BLaER1 treated with 17β-estradiol and CSF1 and Interleukin-3, amounts not matched to agents 10 nM and 100 nM (cell line): ENCODE measurements at regions not wholly inside any gene's neighbourhood (a gene's known extent, or its start where the extent isn't known, plus 50 kb on each side); places are given as distances from the start of the nearest gene placed in this dataset.

Experiments used
- H3K27ac ChIP-seq, 11 experiments: shearing (Covaris generic); formaldehyde crosslinking; 2 replicates each; pipeline ENCODE4 v1.8.1; 2022
- H3K27me3 ChIP-seq, 11 experiments: shearing (Covaris generic); formaldehyde crosslinking; 2 replicates each; pipeline ENCODE4 v1.8.1; 2022
- H3K36me3 ChIP-seq, 11 experiments: shearing (Covaris generic); formaldehyde crosslinking; 2 replicates each; pipeline ENCODE4 v1.8.1; 2022
- H3K4me1 ChIP-seq, 10 experiments: shearing (Covaris generic); formaldehyde crosslinking; 2 replicates each; pipeline ENCODE4 v1.8.1; 2022
- H3K4me2 ChIP-seq, 11 experiments: shearing (Covaris generic); formaldehyde crosslinking; 2 replicates each; pipeline ENCODE4 v1.8.1; 2022
- H3K4me3 ChIP-seq, 10 experiments: shearing (Covaris generic); formaldehyde crosslinking; 2 replicates each; pipeline ENCODE4 v1.8.1; 2022
- H3K9ac ChIP-seq, 11 experiments: shearing (Covaris generic); formaldehyde crosslinking; 2 replicates each; pipeline ENCODE4 v1.8.1; 2022
- H3K9me3 ChIP-seq, 11 experiments: shearing (Covaris generic); formaldehyde crosslinking; replicated peaks in 1 of 11; 2 replicates each; pipeline ENCODE4 v1.8.1; 2022
- H4K20me1 ChIP-seq, 11 experiments: shearing (Covaris generic); formaldehyde crosslinking; 2 replicates each; pipeline ENCODE4 v1.8.1; 2022
- Cebpa-rat ChIP-seq, 11 experiments: shearing (Covaris generic); IDR thresholded peaks; 2 replicates each; pipeline ENCODE4 v1.8.1; 2022

- Histone ChIP-seq H3K27ac (peak overlapping the region in 1 of 11 experiments; percentile 42; a peak in 1 of 22 replicates), H3K36me3 (no peaks in the 10 kb centered on the region), H3K9ac (peak overlapping the region in 1 of 11 experiments; percentile 35; a peak in 1 of 22 replicates), H3K4me3 (no peak overlapping the region), H3K4me2 (peak overlapping the region in 8 of 11 experiments; percentile 67 to 82 (median 74); a peak in 18 of 22 replicates), H3K27me3 (peaks cover 0 to 10% (median 0%) of the 10 kb centered on the region in 11 experiments; a peak in 2 of 22 replicates), H4K20me1 (peaks cover 0 to 21% (median 0%) of the 10 kb centered on the region in 11 experiments; a peak in 3 of 22 replicates), H3K4me1 (peaks cover 8 to 87% (median 78%) of the 10 kb centered on the region in 10 experiments), H3K9me3 (peaks cover 7 to 17% (median 11%) of the 10 kb centered on the region in 11 experiments; a peak in 20 of 22 replicates)
- no peak for TF ChIP-seq Cebpa-rat (IDR thresholded peaks at IDR 0.05)
Measured at GRCh38 chr16:55120826-55121225, 190.2 kb downstream of the IRX5 start.

DNA sequence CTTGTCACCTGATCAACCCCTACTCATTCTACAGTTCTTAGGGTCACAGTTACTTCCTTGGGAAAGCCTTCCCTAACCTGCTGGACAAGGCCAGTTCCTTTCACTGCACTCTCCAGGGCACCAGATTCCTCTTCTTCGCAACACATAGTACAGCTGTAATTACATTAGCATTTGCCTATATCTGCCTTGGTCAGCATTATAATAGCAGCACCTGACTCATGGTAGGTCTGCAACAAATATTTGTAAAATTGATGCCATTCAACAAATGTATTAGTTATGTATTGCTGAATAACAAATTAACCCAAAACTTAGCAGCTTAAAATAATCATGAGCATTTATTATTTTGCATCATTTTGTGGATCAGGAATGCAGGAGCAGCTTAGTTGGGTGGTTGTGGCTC is 193.0 kb downstream of the IRX5 start:
- H3K9ac ChIP-seq = no peak overlapping the region
- H3K36me3 ChIP-seq = no peaks in the 10 kb centered on the region
- H3K27me3 ChIP-seq = peaks cover 0 to 17% (median 0%) of the 10 kb centered on the region in 11 experiments; a peak in 3 of 22 replicates
- no peak overlapping the region for H3K27ac ChIP-seq
- H3K9me3 ChIP-seq = peaks cover 7 to 17% (median 11%) of the 10 kb centered on the region in 11 experiments; a peak in 20 of 22 replicates
- H3K4me1 ChIP-seq = peaks cover 7 to 77% (median 67%) of the 10 kb centered on the region in 10 experiments; a peak in 19 of 20 replicates
- TF ChIP-seq Cebpa-rat (IDR thresholded peaks at IDR 0.05) = no peak
- peak overlapping the region in 3 of 11 experiments; percentile 81 to 91 (median 91); a peak in 4 of 22 replicates for H3K4me2 ChIP-seq
- H4K20me1 ChIP-seq = peaks cover 0 to 23% (median 0%) of the 10 kb centered on the region in 11 experiments; a peak in 4 of 22 replicates
- H3K4me3 ChIP-seq = no peak overlapping the region

GRCh38 chr16:55125818-55126385 is 195.2 kb downstream of the IRX5 start:
- Histone ChIP-seq H3K9me3 (peaks cover 7 to 17% (median 11%) of the 10 kb centered on the region in 11 experiments; a peak in 20 of 22 replicates), H3K4me2 (peak overlapping the region; percentile 21 to 94 (median 81)), H3K36me3 (no peaks in the 10 kb centered on the region), H3K4me1 (peaks cover 1 to 54% (median 44%) of the 10 kb centered on the region in 10 experiments; a peak in 19 of 20 replicates), H3K9ac (no peak overlapping the region), H3K27me3 (peaks cover 0 to 19% (median 0%) of the 10 kb centered on the region in 11 experiments; a peak in 3 of 22 replicates), H3K4me3 (no peak overlapping the region), H4K20me1 (peaks cover 0 to 20% (median 0%) of the 10 kb centered on the region in 11 experiments; a peak in 3 of 22 replicates), H3K27ac (no peak overlapping the region)
- no peak for TF ChIP-seq Cebpa-rat (IDR thresholded peaks at IDR 0.05)

- no peak for TF ChIP-seq Cebpa-rat (IDR thresholded peaks at IDR 0.05)
- H3K9me3 ChIP-seq = peaks cover 7 to 17% (median 11%) of the 10 kb centered on the region in 11 experiments; a peak in 20 of 22 replicates
Measured at GRCh38 chr16:55126456-55126855, 195.8 kb downstream of the IRX5 start.

DNA sequence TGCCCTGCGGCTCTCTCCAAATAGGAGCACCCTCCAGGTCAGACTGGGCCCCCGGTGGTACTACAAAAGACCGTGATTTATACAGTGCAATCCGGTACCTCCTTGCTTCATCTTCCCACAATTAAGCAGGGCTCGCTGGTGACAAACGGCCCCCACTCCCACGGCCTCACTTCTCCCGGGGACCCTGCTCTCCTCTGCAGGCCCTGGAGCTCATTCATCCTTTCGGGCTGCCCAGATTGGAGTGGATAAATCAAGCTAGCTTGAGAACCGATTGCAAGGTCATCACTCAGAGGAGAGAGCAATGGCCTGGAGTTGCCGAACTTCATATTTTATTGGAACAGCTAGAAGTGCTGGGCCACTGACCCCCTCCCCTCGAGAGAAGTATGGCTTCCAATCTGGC is 193.5 kb upstream of the IRX6 start:
- Histone ChIP-seq H3K9ac (no peak overlapping the region), H3K4me1 (peaks cover 0 to 39% (median 26%) of the 10 kb centered on the region in 10 experiments; a peak in 18 of 20 replicates), H3K4me3 (no peak overlapping the region), H3K27ac (no peak overlapping the region), H3K36me3 (no peaks in the 10 kb centered on the region), H3K9me3 (no peaks in the 10 kb centered on the region), H4K20me1 (peaks cover 0 to 8% (median 0%) of the 10 kb centered on the region in 11 experiments; a peak in 2 of 22 replicates), H3K27me3 (peaks cover 0 to 9% (median 0%) of the 10 kb centered on the region in 11 experiments; a peak in 2 of 22 replicates), H3K4me2 (no peak overlapping the region)
- TF ChIP-seq Cebpa-rat (IDR thresholded peaks at IDR 0.05) = no peak

More at GRCh38 chr16:55126456-55126855, 195.8 kb downstream of the IRX5 start:
- H3K27ac ChIP-seq = no peak overlapping the region
- H3K4me1 ChIP-seq = peaks cover 0 to 48% (median 39%) of the 10 kb centered on the region in 10 experiments; a peak in 18 of 20 replicates
- H3K4me2 ChIP-seq = peak overlapping the region; percentile 21 to 94 (median 81)
- no peak overlapping the region for H3K9ac ChIP-seq
- H3K27me3 ChIP-seq = peaks cover 0 to 19% (median 0%) of the 10 kb centered on the region in 11 experiments; a peak in 3 of 22 replicates
- H4K20me1 ChIP-seq = peaks cover 0 to 20% (median 0%) of the 10 kb centered on the region in 11 experiments; a peak in 3 of 22 replicates
- H3K4me3 ChIP-seq = no peak overlapping the region
- H3K36me3 ChIP-seq = no peaks in the 10 kb centered on the region

DNA sequence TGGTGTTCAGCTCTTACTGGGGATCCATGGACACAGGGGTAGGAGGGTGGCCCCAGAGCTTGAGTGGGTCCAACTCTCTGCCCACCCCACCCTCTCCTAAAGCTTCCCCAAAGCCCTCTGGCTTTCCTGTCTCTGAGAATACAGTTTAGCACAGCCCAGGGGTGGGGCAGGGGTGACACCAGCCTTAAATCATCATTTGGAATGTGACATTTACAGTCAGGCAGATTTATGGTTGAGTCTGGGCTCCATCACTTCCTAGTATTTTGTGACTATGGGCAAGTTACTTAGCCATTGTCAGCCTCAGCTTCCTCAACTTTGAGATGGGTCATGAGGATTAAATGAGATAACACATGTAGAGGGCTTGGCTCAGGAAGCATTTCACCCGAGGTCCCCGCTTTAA is 193.1 kb upstream of the IRX6 start:
- Histone ChIP-seq H3K9me3 (no peaks in the 10 kb centered on the region), H3K4me3 (no peak overlapping the region), H4K20me1 (peaks cover 0 to 4% (median 0%) of the 10 kb centered on the region in 11 experiments; a peak in 1 of 22 replicates), H3K4me2 (no peak overlapping the region), H3K9ac (no peak overlapping the region), H3K36me3 (no peaks in the 10 kb centered on the region), H3K27me3 (peaks cover 0 to 9% (median 0%) of the 10 kb centered on the region in 11 experiments; a peak in 2 of 22 replicates), H3K27ac (no peak overlapping the region), H3K4me1 (peaks cover 0 to 34% (median 21%) of the 10 kb centered on the region in 10 experiments; a peak in 18 of 20 replicates)
- TF ChIP-seq Cebpa-rat (IDR thresholded peaks at IDR 0.05) = no peak

GRCh38 chr16:55133654-55134053 is 190.3 kb upstream of the IRX6 start:
- Histone ChIP-seq H3K4me2 (peak overlapping the region in 1 of 11 experiments; percentile 43; a peak in 1 of 22 replicates), H3K4me3 (no peak overlapping the region), H4K20me1 (no peaks in the 10 kb centered on the region), H3K9me3 (no peaks in the 10 kb centered on the region), H3K27me3 (peaks cover 0 to 1% (median 0%) of the 10 kb centered on the region in 11 experiments; a peak in 1 of 22 replicates), H3K9ac (no peak overlapping the region), H3K27ac (no peak overlapping the region), H3K4me1 (peaks cover 0 to 25% (median 13%) of the 10 kb centered on the region in 10 experiments; a peak in 11 of 20 replicates), H3K36me3 (no peaks in the 10 kb centered on the region)
- TF ChIP-seq Cebpa-rat (IDR thresholded peaks at IDR 0.05) = no peak

DNA sequence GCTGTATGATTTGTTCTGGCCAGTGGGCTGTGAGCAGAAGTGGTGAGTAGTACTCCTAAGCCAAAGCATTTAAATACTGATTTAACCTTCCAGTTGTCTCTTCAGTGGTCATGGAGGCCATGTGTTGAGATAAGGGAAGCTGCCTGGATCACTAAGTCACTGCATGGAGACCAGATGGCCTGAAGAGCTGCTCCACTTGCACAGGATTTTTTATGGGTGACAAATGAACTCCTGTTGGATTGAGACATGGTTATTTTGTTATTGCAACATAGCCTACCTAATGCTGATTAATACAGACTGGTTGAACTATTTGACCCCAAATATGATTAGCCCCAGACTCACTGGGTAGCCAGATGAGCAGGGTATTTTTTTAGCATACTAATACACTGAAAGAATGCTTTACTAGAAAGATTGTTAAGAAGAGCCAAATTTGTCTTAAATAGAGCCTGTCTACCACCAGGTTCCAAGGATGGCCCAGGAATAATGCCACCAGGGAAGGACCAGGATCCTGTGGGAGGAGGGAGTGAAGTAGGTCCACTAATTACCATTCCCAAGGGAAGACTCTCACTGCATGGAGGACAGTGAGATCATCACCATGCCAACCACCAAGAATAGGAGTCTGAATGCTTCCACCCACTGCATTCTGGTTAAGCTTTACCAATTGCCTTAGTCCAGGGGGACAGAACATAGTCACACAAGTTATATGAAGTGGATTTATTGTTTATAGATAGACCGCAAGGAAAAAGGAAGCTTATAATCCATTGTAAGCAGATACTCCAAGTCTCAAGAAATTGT is 187.4 kb upstream of the IRX6 start:
- peak in 1 of 11 experiments; percentile 28; a peak in 1 of 22 replicates for TF ChIP-seq Cebpa-rat (IDR thresholded peaks at IDR 0.05)
- Histone ChIP-seq H3K9me3 (no peaks in the 10 kb centered on the region), H3K9ac (no peak overlapping the region), H4K20me1 (no peaks in the 10 kb centered on the region), H3K4me1 (peaks cover 0 to 27% (median 13%) of the 10 kb centered on the region in 10 experiments; a peak in 11 of 20 replicates), H3K27ac (no peak overlapping the region), H3K36me3 (no peaks in the 10 kb centered on the region), H3K27me3 (no peaks in the 10 kb centered on the region; a peak in 1 of 22 replicates), H3K4me2 (no peak overlapping the region), H3K4me3 (no peak overlapping the region)
